PC-3 (cell line): ENCODE measurements at regions not wholly inside any gene's neighbourhood (a gene's known extent, or its start where the extent isn't known, plus 50 kb on each side); places are given as distances from the start of the nearest gene placed in this dataset.

Experiments used
- ATAC-seq: fragments of 200-7000 bp; cut with Tn5 transposase; 2 replicates; pipeline ENCODE4 v1.9.1; 2020; ENCODE audit warnings: mild to moderate bottlenecking, moderate library complexity
- BruUV-seq: library from RNA; stranded (reverse); fragments of 400-500 nt; replicated peaks from 2 replicates; lab custom pipeline; 2021; lab: Mats Ljungman, UMichigan
- CTCF ChIA-PET: fragments of 300-600 bp; sonication (Branson Sonifier 250); formaldehyde crosslinking; loops from one replicate; lab custom pipeline; 2022; ENCODE audit warnings: antibody characterized with exemption; lab: Charles Lee
- POLR2A ChIA-PET: fragments of 300-600 bp; sonication (Branson Sonifier 250); formaldehyde crosslinking; loops from one replicate; lab custom pipeline; 2022; ENCODE audit warnings: antibody characterized with exemption; ENCODE audit not compliant: unreplicated experiment; lab: Charles Lee
- DNase-seq: peaks from one replicate; pipeline ENCODE4 v3.0.0-alpha.2; 2015
- H2AFZ ChIP-seq: fragments of 300-600 bp; sonication (generic); 2 replicates; pipeline ENCODE4 v1.6.0; 2016; ENCODE audit warnings: antibody characterized with exemption, low read length
- H3F3A ChIP-seq: fragments of 300-600 bp; sonication (generic); one replicate; pipeline ENCODE4 v1.6.0; 2017; ENCODE audit warnings: antibody characterized with exemption, low read length, control low read depth, mild to moderate bottlenecking; ENCODE audit not compliant: unreplicated experiment
- H3K27ac ChIP-seq: fragments of 300-600 bp; sonication (generic); 2 replicates; pipeline ENCODE4 v1.5.1; 2016; ENCODE audit warnings: mild to moderate bottlenecking, low read length
- H3K27me3 ChIP-seq: fragments of 300-600 bp; sonication (generic); 2 replicates; pipeline ENCODE4 v1.6.1; 2016; ENCODE audit warnings: low read length, mixed read lengths
- H3K36me3 ChIP-seq: fragments of 300-600 bp; sonication (generic); 2 replicates; pipeline ENCODE4 v1.6.1; 2016; ENCODE audit warnings: low read depth, mixed run types, low read length, mixed read lengths
- H3K4me1 ChIP-seq: fragments of 300-600 bp; sonication (generic); 2 replicates; pipeline ENCODE4 v1.5.1; 2016; ENCODE audit warnings: low read length; ENCODE audit not compliant: insufficient read depth
- H3K4me2 ChIP-seq: fragments of 300-600 bp; sonication (generic); 2 replicates; pipeline ENCODE4 v1.6.0; 2016; ENCODE audit warnings: low read length
- H3K4me3 ChIP-seq: fragments of 300-600 bp; sonication (generic); 2 replicates; pipeline ENCODE4 v1.5.1; 2016; ENCODE audit warnings: mild to moderate bottlenecking, low read length, mixed read lengths
- H3K79me2 ChIP-seq: fragments of 300-600 bp; sonication (generic); 2 replicates; pipeline ENCODE4 v1.6.1; 2017; ENCODE audit warnings: low read length, mixed read lengths
- H3K9ac ChIP-seq: fragments of 300-600 bp; sonication (generic); 2 replicates; pipeline ENCODE4 v1.6.0; 2016; ENCODE audit warnings: mild to moderate bottlenecking, low read length
- H3K9me2 ChIP-seq: fragments of 300-600 bp; sonication (generic); replicated peaks from 2 replicates; pipeline ENCODE4 v1.6.1; 2016; ENCODE audit warnings: mixed run types, low read length, mixed read lengths
- H3K9me3 ChIP-seq: fragments of 300-600 bp; sonication (generic); 2 replicates; pipeline ENCODE4 v1.6.1; 2016; ENCODE audit warnings: low read length, mixed read lengths
- H4K20me1 ChIP-seq: fragments of 300-600 bp; sonication (generic); 2 replicates; pipeline ENCODE4 v1.6.1; 2016; ENCODE audit warnings: low read length, mixed read lengths
- EZH2 ChIP-seq: fragments of 300-600 bp; sonication (generic); IDR thresholded peaks from one replicate; pipeline ENCODE4 v1.6.1; 2017; ENCODE audit warnings: antibody characterized with exemption, mild to moderate bottlenecking, low read length; ENCODE audit not compliant: unreplicated experiment
- EZH2phosphoT487 ChIP-seq: fragments of 300-600 bp; sonication (generic); IDR thresholded peaks from 2 replicates; pipeline ENCODE4 v1.6.1; 2018; ENCODE audit warnings: mild to moderate bottlenecking, antibody characterized with exemption, low read length, borderline replicate concordance
- intact Hi-C: fragments of 100-400 bp; cut with micrococcal nuclease; formaldehyde crosslinking; loops from 2 replicates; pipeline ENCODE4 v1.9.0; 2023
- TF ChIP-seq, protein P1 (sequence below): fragments of 300-600 bp; sonication (generic); conservative IDR thresholded peaks from 2 replicates; pipeline ENCODE4 v1.5.1; 2017; ENCODE audit warnings: antibody characterized with exemption, low read depth, mild to moderate bottlenecking, low read length

GRCh38 chr12:74227846-74228545 lies 309.6 kb upstream of the ATXN7L3B start:
- H3K9me3 ChIP-seq, result no peaks in the 10 kb centered on the region
- TF ChIP-seq, protein P1, sequence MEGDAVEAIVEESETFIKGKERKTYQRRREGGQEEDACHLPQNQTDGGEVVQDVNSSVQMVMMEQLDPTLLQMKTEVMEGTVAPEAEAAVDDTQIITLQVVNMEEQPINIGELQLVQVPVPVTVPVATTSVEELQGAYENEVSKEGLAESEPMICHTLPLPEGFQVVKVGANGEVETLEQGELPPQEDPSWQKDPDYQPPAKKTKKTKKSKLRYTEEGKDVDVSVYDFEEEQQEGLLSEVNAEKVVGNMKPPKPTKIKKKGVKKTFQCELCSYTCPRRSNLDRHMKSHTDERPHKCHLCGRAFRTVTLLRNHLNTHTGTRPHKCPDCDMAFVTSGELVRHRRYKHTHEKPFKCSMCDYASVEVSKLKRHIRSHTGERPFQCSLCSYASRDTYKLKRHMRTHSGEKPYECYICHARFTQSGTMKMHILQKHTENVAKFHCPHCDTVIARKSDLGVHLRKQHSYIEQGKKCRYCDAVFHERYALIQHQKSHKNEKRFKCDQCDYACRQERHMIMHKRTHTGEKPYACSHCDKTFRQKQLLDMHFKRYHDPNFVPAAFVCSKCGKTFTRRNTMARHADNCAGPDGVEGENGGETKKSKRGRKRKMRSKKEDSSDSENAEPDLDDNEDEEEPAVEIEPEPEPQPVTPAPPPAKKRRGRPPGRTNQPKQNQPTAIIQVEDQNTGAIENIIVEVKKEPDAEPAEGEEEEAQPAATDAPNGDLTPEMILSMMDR, result no peak
- TF ChIP-seq EZH2 (no peak), EZH2phosphoT487 (no peak)
- no peaks in the 10 kb centered on the region for H3K9me2 ChIP-seq
- no peak overlapping the region for H2AFZ ChIP-seq
- BruUV-seq, result no TSS peak
- ATAC-seq, result no peak
- H4K20me1 ChIP-seq, result no peaks in the 10 kb centered on the region
- H3K4me1 ChIP-seq, result no peaks in the 10 kb centered on the region
- H3K9ac ChIP-seq, result no peak overlapping the region
- H3K27ac ChIP-seq, result no peak overlapping the region
- no peaks in the 10 kb centered on the region for H3F3A ChIP-seq
- POLR2A ChIA-PET, result no interaction called here
- no peak for DNase-seq
- CTCF ChIA-PET, result no interaction called here
- intact Hi-C loops, result no loop called here
- no peaks in the 10 kb centered on the region for H3K79me2 ChIP-seq
- H3K27me3 ChIP-seq, result no peaks in the 10 kb centered on the region
- H3K36me3 ChIP-seq, result no peaks in the 10 kb centered on the region
- H3K4me2 ChIP-seq, result no peak overlapping the region
- no peak overlapping the region for H3K4me3 ChIP-seq

DNA sequence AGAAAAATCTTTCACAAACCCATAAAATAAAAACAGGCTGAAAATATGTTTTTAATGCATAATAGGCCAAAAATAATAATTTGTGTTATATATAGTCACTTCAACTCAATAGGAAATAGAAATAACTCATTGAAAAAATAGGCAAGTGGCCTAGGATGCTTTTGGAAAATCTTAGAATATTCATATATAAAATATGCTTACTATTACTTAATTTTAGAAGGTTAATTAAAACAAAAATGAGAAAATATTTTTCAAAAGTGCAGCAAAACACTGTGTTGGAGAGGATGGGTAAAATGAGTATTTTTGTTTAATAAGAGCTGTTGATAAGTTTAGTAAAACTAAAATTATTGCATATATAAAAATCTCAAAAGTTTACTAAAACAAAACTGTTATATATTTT lies 308.0 kb upstream of the ATXN7L3B start:
- intact Hi-C loops, result no loop called here
- no peak overlapping the region for H3K27ac ChIP-seq
- H2AFZ ChIP-seq, result no peak overlapping the region
- no peaks in the 10 kb centered on the region for H3K4me1 ChIP-seq
- ChIA-PET CTCF (no interaction called here), POLR2A (no interaction called here)
- no peak overlapping the region for H3K4me2 ChIP-seq
- H4K20me1 ChIP-seq, result no peaks in the 10 kb centered on the region
- no peak overlapping the region for H3K4me3 ChIP-seq
- H3K27me3 ChIP-seq, result no peaks in the 10 kb centered on the region
- H3K79me2 ChIP-seq, result no peaks in the 10 kb centered on the region
- DNase-seq (no peak), ATAC-seq (no peak)
- no peak for TF ChIP-seq EZH2phosphoT487
- no peak for TF ChIP-seq EZH2
- TF ChIP-seq, protein P1, result no peak
- H3K9me2 ChIP-seq, result no peaks in the 10 kb centered on the region
- H3F3A ChIP-seq, result no peaks in the 10 kb centered on the region
- H3K9ac ChIP-seq, result no peak overlapping the region
- no peaks in the 10 kb centered on the region for H3K9me3 ChIP-seq
- BruUV-seq, result no TSS peak
- no peaks in the 10 kb centered on the region for H3K36me3 ChIP-seq

- no peak overlapping the region for H3K27ac ChIP-seq
- DNase-seq, result no peak
- no peaks in the 10 kb centered on the region for H3F3A ChIP-seq
- BruUV-seq, result no TSS peak
- ChIA-PET POLR2A (no interaction called here), CTCF (no interaction called here)
- H3K27me3 ChIP-seq, result no peaks in the 10 kb centered on the region
- no peaks in the 10 kb centered on the region for H3K4me1 ChIP-seq
- no peaks in the 10 kb centered on the region for H3K36me3 ChIP-seq
- H3K9me3 ChIP-seq, result no peaks in the 10 kb centered on the region
- H3K9ac ChIP-seq, result no peak overlapping the region
- TF ChIP-seq EZH2phosphoT487 (no peak), EZH2 (no peak)
- TF ChIP-seq, protein P1, result no peak
- H3K4me2 ChIP-seq, result no peak overlapping the region
- H3K79me2 ChIP-seq, result no peaks in the 10 kb centered on the region
- H3K9me2 ChIP-seq, result no peaks in the 10 kb centered on the region
- ATAC-seq, result no peak
- no peak overlapping the region for H2AFZ ChIP-seq
- no peaks in the 10 kb centered on the region for H4K20me1 ChIP-seq
- no peak overlapping the region for H3K4me3 ChIP-seq
- intact Hi-C loops, result no loop called here
Observed at GRCh38 chr12:74235342-74235741, 302.3 kb upstream of the ATXN7L3B start.
